HUDEP-2 (cell line): ENCODE measurements at regions not wholly inside any gene's neighbourhood (a gene's known extent, or its start where the extent isn't known, plus 50 kb on each side); places are given as distances from the start of the nearest gene placed in this dataset.

ENCODE experiments used
- DNase-seq, 76 experiments: peaks; one replicate each; lab custom pipeline; 2025; ENCODE audit not compliant: unreplicated experiment in 76 of 76; lab: John Stamatoyannopoulos, UW

DNA sequence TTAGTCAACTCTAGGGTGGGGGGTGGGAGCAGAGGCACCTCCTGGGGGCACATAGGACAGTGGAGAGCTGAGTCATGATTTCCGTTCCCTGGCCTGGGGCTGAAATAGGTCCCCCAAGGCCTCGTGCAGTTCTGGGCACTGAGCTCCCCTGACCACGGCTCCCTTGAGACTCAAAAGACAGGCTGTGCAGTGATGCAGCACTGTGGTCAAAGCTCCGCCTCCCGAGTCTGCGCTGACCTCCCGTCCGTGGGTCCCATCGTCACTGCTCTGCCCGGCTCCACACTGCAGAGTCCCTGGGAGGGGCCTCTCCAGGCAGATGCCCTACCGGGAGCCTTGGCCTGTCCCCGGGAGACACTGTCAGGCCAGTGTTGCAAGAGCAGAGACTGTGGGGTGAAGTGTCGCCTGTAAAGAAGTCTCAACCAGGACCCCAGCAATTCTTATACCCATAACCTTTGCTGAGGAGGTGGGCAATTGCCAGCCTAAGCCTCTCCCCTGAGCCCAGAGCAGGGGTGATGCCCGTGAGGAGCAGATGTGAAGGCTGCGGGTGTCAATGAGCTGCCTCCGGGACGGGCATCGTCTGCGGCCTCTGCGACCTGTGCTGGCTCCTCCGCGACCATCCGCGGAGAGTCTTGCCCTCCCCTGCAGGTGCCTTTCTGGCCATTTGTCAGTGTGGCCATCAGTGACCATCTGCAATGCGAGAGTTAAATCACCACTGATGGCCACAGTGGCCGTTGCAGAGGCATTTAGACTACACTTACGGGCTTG lies 877.3 kb downstream of the BRD1 start:
- DNase-seq = no peak

DNA sequence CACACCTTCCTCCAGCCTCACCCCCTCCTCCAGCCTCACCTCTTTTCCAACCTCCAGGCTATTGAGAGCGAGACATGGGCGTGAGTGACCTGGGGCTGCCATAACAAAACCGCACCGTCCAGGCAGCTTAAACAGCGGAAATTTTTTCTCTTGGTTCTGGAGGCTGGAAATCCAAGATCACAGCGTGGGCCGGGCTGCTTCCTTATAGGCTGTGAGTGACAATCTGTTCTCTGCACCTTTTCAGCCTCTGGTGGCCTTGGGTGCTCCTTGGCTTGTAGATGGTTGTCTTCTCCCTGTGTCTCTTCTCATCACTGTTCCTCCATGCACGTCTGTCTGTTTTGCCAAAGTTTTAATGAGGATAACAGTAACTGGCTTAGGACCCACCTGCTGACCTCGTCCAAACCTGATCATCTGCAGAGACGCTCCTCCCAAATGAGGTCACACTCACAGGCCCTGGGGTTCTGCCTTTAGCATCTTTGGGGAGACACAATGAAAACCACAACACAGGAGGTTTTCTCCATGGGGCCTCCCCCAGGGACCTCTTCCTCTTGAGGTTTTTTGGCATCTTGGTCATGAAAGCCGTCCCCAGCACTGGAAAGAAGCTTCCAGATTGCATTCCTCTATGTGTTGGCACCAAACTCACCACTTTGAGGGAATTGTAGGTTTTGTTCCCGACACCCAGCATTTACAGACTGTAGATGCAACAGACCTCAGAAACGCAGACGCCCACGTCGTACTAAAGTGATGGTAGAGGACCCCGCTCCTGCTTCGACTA lies 878.1 kb downstream of the BRD1 start:
- DNase-seq = no peak

DNA sequence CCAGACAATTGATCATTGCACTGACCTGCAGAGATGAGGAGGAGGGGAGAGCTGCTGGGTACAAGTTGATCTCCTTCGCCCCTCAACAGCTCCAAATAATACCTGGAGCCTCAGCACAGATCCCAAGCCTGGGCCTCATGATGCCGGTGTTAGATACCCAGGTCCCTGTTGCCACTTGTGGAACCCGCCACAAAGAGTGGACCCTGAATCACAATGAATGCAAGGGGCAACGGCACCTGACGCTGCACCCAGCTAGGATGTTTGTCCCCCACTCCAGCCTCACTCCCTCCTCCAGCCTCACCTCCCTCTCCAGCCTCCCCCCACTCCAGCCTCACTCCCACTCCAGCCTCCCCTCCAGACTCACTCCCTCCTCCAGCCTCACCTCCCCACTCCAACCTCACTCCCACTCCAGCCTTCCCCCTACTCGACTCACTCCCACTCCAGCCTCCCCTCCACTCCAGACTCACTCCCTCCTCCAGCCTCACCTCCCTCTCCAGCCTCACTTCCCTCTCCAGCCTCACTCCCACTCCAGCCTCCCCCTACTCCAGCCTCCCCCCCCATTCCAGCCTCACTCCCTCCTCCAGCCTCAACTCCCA lies 879.0 kb downstream of the BRD1 start:
- no peak for DNase-seq

DNA sequence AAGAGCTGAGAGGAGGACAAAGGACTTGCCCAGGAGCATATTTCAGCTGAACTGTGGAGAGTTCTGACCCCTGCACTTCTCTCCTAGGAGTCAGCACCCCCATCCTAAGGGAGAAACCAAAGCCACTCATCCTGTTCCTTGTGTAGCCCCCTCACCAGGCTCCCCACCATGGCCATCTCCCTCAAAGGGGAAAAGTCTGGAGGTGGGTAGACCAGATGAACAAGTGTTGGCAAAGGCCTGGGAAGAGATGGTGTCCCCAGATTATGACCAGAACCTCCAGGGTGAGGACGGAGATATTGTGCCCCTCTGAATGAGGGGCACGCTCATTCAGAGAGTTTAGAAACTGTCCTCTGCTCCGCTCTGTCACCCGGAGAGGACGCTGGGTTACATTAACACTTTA lies 880.0 kb downstream of the BRD1 start:
- no peak for DNase-seq

DNA sequence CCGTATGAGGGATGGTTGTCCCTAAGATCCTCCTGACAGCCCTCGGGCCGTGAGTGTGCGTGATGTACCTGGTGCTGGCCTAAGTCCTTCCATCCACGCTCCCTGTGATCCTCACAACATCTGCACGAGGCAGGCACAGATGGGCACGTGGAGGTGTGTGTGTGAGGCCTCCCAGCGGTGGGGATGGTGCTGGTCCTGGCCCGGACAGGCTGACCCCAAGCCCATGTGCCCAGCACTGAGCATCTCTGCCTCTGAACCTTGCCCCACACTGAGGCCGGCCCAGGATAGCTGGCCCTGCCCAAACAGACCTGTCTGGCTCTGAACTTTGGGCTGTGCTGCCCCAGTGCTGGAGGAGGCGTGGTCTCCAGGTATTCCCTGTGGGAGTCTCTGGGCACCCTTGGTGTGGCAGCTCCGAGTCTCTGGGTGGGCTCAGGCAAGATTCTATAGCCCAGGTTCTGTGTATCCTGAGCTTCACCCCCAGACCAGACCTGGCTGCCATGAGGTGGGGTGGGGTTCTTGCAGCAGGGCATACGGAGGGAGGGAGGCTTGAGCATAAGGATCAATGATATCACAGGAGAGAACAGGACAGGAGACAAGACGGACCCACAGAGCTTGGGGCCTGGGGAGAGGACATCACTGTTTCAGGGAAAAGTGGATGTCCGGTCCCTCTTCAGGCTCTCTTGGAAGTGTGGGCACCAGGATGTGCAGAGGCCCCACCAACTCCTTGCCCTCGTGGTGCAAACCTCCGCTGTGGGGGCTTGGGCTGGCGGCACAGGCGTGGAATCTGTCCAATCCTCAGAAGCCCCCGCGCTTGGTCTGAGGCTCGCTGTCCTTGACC lies 881.8 kb downstream of the BRD1 start:
- no peak for DNase-seq

DNA sequence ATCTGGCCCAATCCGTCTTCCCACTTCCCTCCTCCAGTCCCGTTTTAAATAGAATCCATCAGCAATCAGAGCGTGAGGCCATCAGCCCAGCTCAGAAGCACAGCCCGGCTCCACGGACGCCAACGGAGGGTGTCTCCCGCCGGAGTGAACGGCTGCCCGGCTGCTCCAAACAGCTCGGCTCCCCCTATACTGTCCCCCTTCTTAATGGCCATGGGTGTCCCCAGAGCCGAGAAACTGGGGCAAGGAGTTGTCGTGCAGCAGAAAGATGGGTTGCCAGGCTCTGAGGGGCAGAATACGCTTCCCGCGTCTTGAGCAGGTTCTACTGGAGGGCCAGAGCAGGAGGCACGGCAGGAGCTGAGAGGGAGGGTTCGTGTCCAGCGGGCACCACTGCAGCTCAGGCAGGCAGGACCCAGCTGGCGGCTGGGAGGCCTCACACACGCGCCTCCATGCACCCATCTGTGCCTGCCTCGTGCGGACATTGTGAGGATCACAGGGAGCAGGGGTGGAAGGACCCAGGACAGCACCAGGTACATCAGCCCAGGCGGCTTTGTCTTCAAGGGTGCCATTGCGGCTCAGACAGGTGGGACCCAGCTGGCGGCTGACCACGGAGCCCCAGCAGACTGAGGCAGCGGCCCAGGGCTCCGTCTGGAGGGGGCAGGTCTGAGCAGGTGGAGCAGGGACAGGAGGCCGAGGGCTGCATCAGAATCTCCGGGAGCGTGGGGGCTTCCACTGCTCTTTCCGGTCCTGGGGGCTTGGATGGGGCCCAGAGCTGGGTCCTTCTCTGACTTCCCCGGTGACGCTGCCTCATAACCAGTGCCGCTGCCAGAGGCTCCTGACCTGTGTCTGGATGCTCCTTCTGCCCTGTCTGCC lies 882.7 kb downstream of the BRD1 start:
- DNase-seq = no peak

DNA sequence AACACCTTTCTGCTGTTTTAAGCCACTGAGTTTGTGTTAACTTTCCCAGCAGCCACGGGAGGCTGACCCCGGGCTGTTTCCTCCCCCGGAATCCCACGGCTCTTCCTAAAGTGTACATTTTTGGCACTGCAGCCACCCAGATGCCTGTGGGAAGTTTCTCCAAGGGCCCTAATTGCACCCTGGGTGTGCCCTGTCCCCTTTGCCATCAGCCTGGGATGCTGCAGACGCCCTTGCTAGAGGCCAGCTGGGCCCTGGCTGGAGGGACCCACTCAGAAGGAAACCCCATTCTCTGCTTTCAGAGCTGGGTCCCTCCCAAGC lies 883.3 kb downstream of the BRD1 start:
- no peak for DNase-seq

DNA sequence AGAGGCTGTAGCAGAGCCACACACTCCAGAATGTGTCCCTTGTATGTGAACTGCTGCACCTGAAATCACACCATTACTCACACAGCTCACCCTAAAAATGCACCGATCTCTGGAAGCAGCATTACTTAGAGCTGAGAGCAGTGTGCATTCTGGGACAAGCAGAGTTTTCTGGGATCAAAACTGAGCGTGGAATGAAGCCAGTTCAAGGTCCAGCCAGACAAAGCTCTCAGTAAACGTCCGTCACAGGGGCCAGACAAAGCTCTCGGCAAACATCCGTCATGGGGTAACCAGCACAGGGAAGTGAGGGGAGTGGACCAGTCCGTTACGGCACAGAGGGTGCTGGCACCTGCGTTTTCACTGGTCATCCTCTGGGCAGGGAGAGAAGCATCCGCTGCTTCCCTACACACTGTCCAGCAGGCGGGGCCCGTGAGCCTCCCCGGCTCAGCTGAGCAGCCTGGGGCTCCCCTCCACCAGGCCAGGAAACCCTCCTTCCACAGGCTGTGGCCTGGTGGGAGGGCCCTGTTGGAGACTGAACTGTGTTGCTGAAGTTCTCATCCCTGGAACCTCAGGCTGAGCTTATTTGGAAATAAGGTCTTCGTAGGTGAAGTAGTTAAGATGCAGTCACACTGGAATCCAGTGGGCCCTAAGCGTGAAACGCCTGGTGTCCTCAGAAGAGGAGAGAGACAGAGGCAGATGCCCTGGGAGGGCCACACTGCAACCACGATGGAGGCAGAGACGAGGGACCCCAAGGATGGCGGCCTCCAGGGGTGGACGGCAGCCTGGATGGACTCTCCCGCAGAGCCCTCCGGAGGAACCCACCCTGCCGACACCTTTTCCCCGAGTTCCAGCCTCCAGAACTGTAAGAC lies 883.9 kb downstream of the BRD1 start:
- DNase-seq = peak in 13 of 76 experiments; percentile 1 to 29 (median 5)

DNA sequence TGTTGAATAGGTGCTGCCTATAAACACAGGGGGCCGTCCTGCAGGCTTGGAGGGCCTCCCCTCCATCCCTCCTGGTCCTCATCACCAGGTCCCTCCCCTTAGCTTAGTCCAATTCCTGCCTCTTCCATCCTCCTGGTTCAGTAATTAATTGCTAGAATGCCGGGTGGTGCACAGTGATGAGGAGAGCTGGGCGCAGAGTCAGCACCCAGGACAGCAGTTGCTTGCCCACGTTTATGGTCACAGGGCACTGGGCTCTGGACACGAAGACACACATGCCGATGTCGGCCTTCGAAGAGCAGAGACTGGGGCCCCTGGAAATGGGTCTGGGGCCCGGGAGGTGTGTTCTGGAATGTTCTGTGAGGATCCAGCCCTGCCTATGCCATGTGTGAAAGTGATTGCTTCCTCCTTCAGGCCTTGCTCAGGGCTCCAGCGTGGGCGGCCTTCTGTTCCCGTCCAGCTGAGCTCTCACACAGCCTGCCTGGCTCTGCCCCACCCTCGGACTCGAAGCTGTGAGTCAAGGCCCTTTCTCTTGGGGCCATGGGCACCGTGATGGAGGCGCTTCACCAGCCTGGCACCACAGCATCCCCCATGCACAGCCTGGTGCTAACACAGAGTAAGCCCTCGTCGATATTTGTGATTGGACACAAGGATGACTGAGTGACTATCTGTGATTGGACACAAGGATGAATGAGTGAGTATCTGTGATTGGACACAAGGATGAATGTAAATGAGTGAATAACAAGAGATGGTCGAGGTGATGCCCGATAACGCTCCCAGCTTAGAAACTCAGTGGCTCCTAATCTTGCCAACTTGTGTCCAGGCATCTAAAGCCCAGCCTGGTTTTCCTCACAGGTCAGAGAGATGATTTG lies 884.7 kb downstream of the BRD1 start:
- no peak for DNase-seq

DNA sequence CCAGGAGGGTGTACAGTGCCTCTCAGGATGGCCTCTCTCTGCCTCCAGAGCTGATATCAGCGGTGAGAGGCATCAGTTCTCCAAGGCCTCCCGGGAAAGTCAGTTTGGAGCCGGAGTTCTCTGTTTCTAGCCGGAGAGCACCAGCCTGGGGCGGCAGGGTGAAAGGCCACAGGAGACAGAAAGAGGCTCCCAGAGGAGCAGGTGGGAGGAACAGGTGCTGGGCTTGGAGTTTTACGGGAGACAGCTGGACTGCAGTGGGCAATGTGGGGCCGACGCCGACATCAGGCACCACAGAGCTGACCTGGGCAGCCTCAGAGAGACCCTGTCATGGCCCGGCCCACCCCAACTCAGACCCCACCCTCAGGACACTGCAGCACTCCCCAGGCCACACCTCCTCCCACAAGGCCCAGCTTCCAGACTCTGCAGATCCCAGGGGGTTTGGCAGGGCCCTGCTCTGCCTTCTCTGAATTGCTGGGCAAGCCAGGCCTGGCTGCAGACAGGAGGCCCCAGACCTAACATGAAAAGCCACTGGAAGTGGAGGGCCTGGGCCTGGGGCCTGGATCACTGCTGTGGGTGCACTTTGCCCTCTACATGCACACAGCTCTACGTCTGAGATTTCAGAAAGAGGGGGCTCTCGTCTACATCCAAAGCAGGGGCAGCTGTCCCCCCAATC lies 885.6 kb downstream of the BRD1 start:
- no peak for DNase-seq

DNA sequence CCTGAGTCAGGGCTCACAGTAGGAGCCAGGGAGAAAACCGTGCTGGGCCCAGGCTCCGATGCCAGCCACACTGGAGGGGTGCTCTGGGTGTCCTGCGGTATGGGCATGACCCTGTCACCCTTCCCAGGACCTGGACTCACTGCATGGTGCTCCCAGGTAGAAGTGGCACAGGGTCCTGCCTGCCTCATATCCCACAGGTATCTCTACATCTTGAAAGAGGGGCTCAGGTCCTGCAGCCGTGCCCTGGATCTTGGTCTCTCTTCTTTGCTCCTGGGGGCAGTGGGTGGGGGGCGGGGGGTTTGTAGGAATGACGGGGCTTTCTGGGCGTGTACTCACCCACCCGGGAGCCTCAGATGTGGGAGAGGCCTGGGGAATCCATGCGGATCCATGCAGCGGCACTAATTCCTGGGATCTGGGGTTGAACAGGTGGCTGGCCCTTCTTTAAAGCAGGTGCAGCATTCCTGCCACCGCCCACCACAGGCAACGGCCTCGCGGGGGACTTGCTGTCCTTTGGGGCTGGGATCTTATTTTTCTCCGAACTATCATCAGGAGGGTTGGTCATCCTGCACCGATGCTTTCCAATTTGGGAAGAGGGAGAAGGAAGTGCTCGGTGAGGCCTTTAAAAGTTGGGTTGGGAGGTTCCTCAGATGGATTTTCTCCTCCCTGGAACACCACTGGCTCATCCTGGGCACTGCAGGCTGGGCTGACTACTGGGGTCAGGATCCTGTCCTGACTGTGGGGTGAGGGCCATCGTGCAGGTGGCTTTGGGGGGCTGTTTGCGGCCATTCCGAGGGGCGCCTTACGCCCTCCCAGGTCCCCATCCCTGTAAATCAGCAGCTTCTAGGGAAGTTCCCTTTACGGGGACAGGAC lies 886.4 kb downstream of the BRD1 start:
- no peak for DNase-seq

DNA sequence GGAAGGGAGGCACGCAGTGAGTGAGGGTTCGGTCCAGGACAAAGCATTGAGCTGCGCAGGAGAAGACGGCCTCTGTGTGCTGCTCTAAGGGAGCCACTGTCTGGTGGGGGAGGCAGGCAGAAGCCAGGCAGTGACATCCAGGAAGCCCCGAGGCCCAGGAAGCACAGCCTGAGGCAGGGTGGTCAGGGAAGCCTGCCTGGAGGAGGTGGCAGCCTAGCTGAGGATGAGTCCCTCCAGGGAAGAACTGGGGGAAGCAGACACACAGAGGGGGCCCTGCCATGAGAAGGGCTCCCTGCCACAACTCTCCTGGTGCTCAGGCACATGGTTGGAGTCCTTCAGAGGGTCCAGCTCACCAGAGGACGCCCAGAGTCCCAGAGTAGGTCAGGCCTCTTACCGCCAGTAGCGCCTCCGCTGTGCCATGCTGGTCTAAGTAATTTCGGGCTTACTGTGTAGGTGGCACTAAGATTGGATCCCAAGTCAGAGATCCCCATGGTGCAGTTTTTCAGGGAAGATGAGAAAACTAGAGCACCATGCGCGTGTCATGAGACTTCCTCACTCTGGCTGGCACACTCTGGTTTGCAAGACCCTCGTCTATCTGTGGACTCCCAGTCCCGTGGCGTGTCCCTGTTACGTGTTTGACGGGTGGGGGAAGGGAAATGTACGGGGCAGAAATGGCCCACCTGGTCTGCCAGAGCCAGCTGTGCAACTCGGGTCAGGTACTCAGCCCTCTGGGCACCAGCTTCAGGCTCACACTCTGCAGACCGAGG lies 887.2 kb downstream of the BRD1 start:
- DNase-seq = no peak

DNA sequence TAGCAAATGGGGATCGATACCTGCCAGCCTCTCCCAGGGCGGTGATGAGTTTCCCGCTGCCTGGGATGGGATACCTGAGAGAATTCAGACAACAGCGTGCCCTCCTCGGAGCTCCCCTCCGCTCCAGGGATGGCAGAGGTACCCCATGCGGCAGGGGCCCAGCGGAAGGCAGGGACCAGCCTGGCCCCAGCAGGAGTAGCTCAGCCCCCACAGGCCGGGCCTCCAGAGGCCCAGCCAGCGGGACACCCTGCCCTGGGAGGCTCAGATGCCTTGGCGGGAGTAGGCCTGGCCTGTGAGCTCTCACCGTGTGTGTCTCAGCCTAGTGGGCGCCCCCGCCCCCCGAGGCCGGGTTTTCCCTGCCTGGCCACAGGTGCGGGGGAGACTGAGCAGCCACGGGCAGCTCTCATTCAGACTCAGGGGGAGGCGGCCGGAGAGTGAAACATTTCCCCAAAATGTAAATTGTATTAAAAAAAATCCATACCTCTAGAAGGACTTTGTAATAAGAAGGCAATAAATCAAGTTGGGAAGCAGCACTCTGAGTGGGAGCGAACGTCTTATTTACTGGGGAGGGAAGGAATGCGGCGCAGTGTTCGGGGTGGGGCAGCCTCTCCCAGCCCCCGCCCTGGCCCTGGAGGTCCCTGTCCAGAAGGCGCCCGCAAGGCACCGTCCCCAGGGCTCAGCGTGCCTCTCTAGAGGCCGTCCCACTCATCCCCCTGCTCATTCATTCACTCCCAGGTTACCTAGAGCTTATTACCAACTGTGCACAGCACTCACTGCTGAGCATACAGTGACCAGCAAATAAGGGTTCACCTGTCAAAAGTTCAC lies 888.0 kb downstream of the BRD1 start:
- no peak for DNase-seq

DNA sequence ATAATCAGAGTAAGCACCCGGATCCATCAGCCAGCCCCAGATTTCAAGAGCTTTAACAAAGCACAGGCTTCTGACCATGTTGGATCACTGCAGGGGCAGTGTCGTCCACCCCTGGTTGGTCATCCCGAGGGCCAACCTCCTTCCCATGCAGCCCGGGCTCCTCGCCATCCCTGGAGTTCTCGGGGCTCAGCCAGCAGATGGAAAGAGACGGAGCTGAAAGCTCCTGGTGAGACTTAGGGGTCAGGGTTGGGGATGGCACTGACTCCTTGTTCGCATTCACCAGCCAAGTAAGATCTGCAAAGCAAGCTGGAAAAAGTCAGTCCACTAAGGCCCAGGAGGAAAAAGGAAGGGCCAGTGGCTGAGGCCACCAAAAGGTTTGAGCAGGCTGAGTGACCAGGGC lies 888.9 kb downstream of the BRD1 start:
- no peak for DNase-seq

DNA sequence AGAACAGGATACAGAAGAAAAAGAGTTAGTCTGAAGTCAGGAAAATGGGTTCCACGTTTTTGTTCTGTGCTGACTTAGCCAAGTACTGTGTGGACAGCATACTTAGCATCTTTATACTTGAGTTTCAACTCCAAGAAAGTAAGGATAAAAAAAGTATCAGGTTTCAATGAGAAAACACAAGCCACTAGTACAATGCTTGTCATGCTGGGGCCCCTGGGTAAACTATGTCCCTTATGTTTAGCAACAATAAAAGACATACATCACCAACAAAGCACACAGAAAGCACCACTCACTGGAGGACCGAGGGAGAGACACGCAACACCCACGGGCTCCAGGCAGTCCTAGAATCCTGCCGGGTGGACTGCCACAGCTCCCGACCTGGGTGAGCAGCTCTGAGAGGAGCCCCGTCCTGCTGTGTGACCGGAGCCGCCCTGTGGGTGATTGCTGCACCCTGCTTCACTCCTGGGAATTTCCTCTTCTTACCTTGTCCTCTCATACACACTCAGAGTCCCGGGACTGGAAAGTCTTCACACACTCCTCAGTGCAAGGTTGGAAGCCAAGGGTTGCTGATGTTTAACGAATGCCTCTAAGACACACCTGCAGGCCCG lies 890.5 kb downstream of the BRD1 start:
- no peak for DNase-seq
